Choroid plexus epithelial cell (primary cell): ENCODE measurements at regions not wholly inside any gene's neighbourhood (a gene's known extent, or its start where the extent isn't known, plus 50 kb on each side); places are given as distances from the start of the nearest gene placed in this dataset.

Source experiments
- DNase-seq: peaks from one replicate; pipeline ENCODE4 v3.0.0-alpha.2; 2010; ENCODE audit warnings: low read depth
- H3K4me3 ChIP-seq: 2 replicates; pipeline ENCODE4 v1.5.1; 2011; ENCODE audit warnings: low read depth, mild to moderate bottlenecking, control low read depth, low read length, moderate library complexity
- CTCF ChIP-seq: conservative IDR thresholded peaks from 2 replicates; pipeline ENCODE4 v1.5.1; 2011; ENCODE audit warnings: low read depth, mild to moderate bottlenecking, control low read depth, inconsistent platforms, low read length, moderate library complexity

GRCh38 chr10:111295788-111296187 lies 219.0 kb downstream of the ADRA2A start:
- no peak for TF ChIP-seq CTCF
- no peak for DNase-seq
- no peak overlapping the region for H3K4me3 ChIP-seq

DNA sequence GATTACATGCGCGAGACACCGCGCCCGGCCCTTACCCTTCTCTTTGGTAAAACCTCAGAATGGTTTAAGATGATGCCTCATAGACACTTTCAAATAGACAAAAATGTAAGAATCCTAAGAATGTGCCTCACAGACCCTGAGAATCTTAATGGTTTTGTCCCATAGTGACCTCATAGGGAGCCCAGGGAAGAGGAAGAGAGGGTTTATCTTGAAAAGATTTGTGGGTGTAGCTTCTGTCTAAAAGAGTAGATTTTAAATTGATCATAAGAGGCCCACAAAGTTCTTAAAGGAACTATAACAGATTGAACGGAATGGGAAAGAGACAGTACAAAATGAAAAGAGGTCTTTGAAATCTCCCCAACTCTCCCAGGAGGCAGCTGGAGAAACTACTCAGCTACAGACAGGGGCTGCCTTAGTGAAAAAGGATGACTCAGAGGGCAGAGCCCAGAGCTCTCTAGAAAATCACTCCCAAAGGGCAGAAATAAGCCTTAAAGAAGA lies 220.6 kb downstream of the ADRA2A start:
- TF ChIP-seq CTCF, result no peak
- H3K4me3 ChIP-seq, result no peak overlapping the region
- no peak for DNase-seq

- no peak overlapping the region for H3K4me3 ChIP-seq
- no peak for DNase-seq
- TF ChIP-seq CTCF, result no peak
These were observed 221.2 kb downstream of the ADRA2A start for GRCh38 chr10:111298031-111298430.

GRCh38 chr10:111299037-111299436 lies 222.2 kb downstream of the ADRA2A start:
- no peak for DNase-seq
- no peak for TF ChIP-seq CTCF
- H3K4me3 ChIP-seq, result no peak overlapping the region

DNA sequence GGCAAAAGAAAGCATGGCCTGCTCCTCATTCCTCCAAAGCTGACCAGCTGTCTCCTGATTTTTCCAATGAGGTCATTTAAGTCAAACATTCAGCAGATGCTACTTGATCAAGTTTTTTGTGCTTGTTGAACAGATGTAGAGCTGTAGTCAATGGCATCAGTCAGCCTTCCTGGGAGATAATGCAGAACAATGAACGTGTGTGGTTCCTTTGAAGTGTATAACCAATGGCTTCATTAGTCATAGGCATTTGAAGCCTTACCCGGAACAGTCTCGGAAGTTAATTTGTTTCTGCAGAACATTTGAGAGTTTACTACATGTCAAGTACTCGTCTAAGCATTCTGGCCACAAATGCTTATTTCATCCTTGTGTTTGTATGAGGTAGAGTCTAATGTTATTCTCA lies 227.1 kb downstream of the ADRA2A start:
- no peak for TF ChIP-seq CTCF
- H3K4me3 ChIP-seq, result no peak overlapping the region
- no peak for DNase-seq

GRCh38 chr10:111316722-111317212 lies 239.9 kb downstream of the ADRA2A start:
- no peak overlapping the region for H3K4me3 ChIP-seq
- no peak for TF ChIP-seq CTCF
- DNase-seq, result no peak

- no peak for TF ChIP-seq CTCF
- DNase-seq, result no peak
- H3K4me3 ChIP-seq, result no peak overlapping the region
These were observed 243.0 kb downstream of the ADRA2A start for GRCh38 chr10:111319866-111320265.
